Calu3 (cell line): ENCODE measurements at regions not wholly inside any gene's neighbourhood (a gene's known extent, or its start where the extent isn't known, plus 50 kb on each side); places are given as distances from the start of the nearest gene placed in this dataset.

Experiments
- BruUV-seq: library from RNA; stranded (reverse); fragments of 400-500 nt; replicated peaks from 2 replicates; lab custom pipeline; 2021; lab: Mats Ljungman, UMichigan
- CTCF ChIA-PET: fragments of 300-600 bp; sonication (Branson Sonifier 250); formaldehyde crosslinking; loops from one replicate; lab custom pipeline; 2022; ENCODE audit warnings: antibody characterized with exemption; lab: Charles Lee
- DNase-seq: peaks from one replicate; pipeline ENCODE4 v3.0.0; 2022
- H3K27ac Mint-ChIP-seq: one replicate; pipeline ENCODE4 v1.8.0; 2022; ENCODE audit warnings: mixed read lengths; ENCODE audit not compliant: unreplicated experiment
- H3K27me3 Mint-ChIP-seq: one replicate; pipeline ENCODE4 v1.8.0; 2022; ENCODE audit warnings: mixed read lengths; ENCODE audit not compliant: unreplicated experiment
- H3K36me3 Mint-ChIP-seq: one replicate; pipeline ENCODE4 v1.8.0; 2022; ENCODE audit warnings: mild to moderate bottlenecking, moderate library complexity, mixed read lengths; ENCODE audit not compliant: insufficient read depth, unreplicated experiment
- H3K4me1 Mint-ChIP-seq: one replicate; pipeline ENCODE4 v1.8.0; 2022; ENCODE audit warnings: mild to moderate bottlenecking, low read depth, mixed read lengths; ENCODE audit not compliant: unreplicated experiment
- H3K4me3 Mint-ChIP-seq: one replicate; pipeline ENCODE4 v1.8.0; 2022; ENCODE audit warnings: mild to moderate bottlenecking, low read depth, moderate library complexity, mixed read lengths; ENCODE audit not compliant: unreplicated experiment
- H3K9me3 Mint-ChIP-seq: one replicate; pipeline ENCODE4 v1.8.0; 2022; ENCODE audit warnings: low read depth, mixed read lengths; ENCODE audit not compliant: unreplicated experiment
- intact Hi-C: fragments of 100-400 bp; cut with micrococcal nuclease; formaldehyde crosslinking; loops from one replicate; pipeline ENCODE4 v1.10.0; 2022; ENCODE audit not compliant: unreplicated experiment
- TF ChIP-seq, protein P1 (sequence below): fragments of 200-600 bp; IDR thresholded peaks from one replicate; pipeline ENCODE4 v1.8.0; 2022; ENCODE audit warnings: antibody characterized with exemption; ENCODE audit not compliant: unreplicated experiment

DNA sequence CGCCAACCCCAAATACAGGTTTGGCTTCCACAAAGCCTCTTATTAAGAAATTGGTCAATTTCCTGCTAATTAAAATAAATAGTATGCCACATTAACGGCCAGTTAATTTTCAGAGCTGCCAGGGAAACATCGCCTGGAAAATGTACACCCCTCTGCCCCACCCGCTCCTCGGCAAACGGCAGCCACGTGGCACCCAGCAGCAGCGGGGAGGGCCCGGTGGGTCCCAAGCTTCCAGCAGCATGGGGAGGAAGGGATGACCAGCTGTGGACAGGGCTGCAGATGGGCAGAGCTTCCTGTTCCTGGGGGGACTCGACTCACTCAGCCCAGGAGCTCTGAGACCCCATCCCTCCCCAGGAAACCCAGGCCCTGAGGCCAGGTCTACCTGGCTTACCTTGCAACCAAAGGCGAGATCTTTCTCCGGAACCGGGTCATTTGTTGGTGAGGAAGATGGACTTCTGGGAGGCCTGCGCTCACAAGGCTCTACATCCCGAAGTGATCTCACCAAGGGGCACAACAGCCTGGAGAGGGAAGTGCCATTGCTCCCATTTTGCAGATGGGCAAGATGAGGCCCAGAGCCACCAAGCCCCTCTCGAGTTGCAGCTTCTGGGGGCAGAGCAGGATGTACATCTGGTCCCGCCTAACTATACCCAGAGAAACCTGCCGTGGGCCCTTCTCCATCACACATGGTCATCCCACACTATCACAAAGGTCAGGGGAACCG, 68.3 kb downstream of the IGLL1 start:
- H3K9me3 Mint-ChIP-seq: no peaks in the 10 kb centered on the region
- BruUV-seq: no TSS peak
- TF ChIP-seq, protein P1, sequence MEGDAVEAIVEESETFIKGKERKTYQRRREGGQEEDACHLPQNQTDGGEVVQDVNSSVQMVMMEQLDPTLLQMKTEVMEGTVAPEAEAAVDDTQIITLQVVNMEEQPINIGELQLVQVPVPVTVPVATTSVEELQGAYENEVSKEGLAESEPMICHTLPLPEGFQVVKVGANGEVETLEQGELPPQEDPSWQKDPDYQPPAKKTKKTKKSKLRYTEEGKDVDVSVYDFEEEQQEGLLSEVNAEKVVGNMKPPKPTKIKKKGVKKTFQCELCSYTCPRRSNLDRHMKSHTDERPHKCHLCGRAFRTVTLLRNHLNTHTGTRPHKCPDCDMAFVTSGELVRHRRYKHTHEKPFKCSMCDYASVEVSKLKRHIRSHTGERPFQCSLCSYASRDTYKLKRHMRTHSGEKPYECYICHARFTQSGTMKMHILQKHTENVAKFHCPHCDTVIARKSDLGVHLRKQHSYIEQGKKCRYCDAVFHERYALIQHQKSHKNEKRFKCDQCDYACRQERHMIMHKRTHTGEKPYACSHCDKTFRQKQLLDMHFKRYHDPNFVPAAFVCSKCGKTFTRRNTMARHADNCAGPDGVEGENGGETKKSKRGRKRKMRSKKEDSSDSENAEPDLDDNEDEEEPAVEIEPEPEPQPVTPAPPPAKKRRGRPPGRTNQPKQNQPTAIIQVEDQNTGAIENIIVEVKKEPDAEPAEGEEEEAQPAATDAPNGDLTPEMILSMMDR: no peak
- CTCF ChIA-PET: no interaction called here
- no peak for DNase-seq
- intact Hi-C loops: no loop called here
- H3K36me3 Mint-ChIP-seq: no peaks in the 10 kb centered on the region
- H3K4me1 Mint-ChIP-seq: no peaks in the 10 kb centered on the region
- H3K27me3 Mint-ChIP-seq: no peaks in the 10 kb centered on the region
- H3K4me3 Mint-ChIP-seq: no peak overlapping the region
- no peak overlapping the region for H3K27ac Mint-ChIP-seq

DNA sequence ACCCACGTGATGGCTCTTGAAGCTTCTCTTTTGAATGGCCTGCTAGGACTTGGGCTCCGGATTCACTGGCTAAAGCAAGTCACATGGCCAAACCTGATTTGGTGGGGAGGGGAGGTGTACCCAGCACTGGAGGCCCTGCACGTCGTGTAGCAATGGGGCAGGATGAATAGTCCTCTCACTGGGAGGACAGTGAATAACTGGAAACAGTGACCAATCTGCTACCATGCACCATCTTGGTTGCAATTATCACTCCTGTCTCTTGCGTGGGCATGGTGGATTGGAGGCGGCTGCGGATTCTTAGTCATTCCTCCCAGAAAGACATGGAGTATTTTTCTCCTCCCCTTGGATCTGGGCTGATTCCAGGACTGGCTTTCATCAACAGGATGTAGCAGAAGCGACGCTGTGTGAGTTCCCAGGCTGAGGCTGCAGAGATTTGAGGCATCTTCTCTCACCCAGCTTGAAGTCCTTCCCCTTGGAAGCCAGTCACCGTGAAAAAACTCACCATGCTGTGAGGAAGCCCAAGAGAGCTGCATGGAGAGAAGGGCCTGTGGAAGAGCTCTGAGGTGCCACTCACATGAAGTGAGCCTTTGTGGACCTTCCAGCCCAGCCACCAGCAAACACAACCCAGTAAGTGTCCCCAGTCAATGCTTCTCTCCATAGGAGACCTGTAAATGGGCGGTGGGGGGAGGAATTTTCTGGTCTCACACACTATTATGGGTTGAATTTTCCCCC, 70.4 kb downstream of the IGLL1 start:
- no peaks in the 10 kb centered on the region for H3K4me1 Mint-ChIP-seq
- intact Hi-C loops: no loop called here
- H3K27me3 Mint-ChIP-seq: peaks cover 3% of the 10 kb centered on the region
- BruUV-seq: no TSS peak
- TF ChIP-seq, protein P1: no peak
- CTCF ChIA-PET: no interaction called here
- H3K36me3 Mint-ChIP-seq: no peaks in the 10 kb centered on the region
- H3K27ac Mint-ChIP-seq: no peak overlapping the region
- no peaks in the 10 kb centered on the region for H3K9me3 Mint-ChIP-seq
- H3K4me3 Mint-ChIP-seq: no peak overlapping the region
- DNase-seq: no peak

- no peaks in the 10 kb centered on the region for H3K36me3 Mint-ChIP-seq
- TF ChIP-seq, protein P1: no peak
- intact Hi-C loops: no loop called here
- no TSS peak for BruUV-seq
- CTCF ChIA-PET: no interaction called here
- DNase-seq: no peak
- H3K27me3 Mint-ChIP-seq: peaks cover 20% of the 10 kb centered on the region
- no peak overlapping the region for H3K27ac Mint-ChIP-seq
- no peak overlapping the region for H3K4me3 Mint-ChIP-seq
- H3K9me3 Mint-ChIP-seq: no peaks in the 10 kb centered on the region
- H3K4me1 Mint-ChIP-seq: no peaks in the 10 kb centered on the region
Measured at GRCh38 chr22:23504516-23504915, 75.6 kb downstream of the IGLL1 start.

GRCh38 chr22:23503736-23504440, 76.2 kb downstream of the IGLL1 start:
- Mint-ChIP-seq H3K9me3 (no peaks in the 10 kb centered on the region), H3K4me3 (no peak overlapping the region), H3K27me3 (peaks cover 20% of the 10 kb centered on the region), H3K4me1 (no peaks in the 10 kb centered on the region), H3K27ac (no peak overlapping the region), H3K36me3 (no peaks in the 10 kb centered on the region)
- intact Hi-C loops: no loop called here
- BruUV-seq: no TSS peak
- TF ChIP-seq, protein P1: no peak
- CTCF ChIA-PET: no interaction called here
- no peak for DNase-seq
